Stimulated activated CD8-positive, alpha-beta memory T cell treated with anti-CD3 and anti-CD28 coated beads, Interleukin-15, amount 100 ng/mL, for 1 hour (primary cell): ENCODE measurements at regions not wholly inside any gene's neighbourhood (a gene's known extent, or its start where the extent isn't known, plus 50 kb on each side); places are given as distances from the start of the nearest gene placed in this dataset.
"Not testable (repeated sequence)": the region's sequence is repeated elsewhere in the genome, so short reads cannot be mapped to it uniquely, and the experiment has no call there.

ENCODE experiments used
- DNase-seq: peaks from one replicate; pipeline ENCODE4 v3.0.0-alpha.2; 2020; ENCODE audit warnings: low read depth

GRCh38 chr14:53857625-53858344, 98.8 kb downstream of the BMP4 start:
- DNase-seq = no peak

- DNase-seq = no peak
Observed at GRCh38 chr14:53855574-53855973, 101.1 kb downstream of the BMP4 start.

GRCh38 chr14:53855127-53855526, 101.5 kb downstream of the BMP4 start:
- DNase-seq = no peak

- DNase-seq = no peak
Observed at GRCh38 chr14:53851394-53852090, 105.1 kb downstream of the BMP4 start.

GRCh38 chr14:53850714-53851296, 105.8 kb downstream of the BMP4 start:
- no peak for DNase-seq

- DNase-seq = no peak
Observed at GRCh38 chr14:53849549-53849948, 107.1 kb downstream of the BMP4 start.

GRCh38 chr14:53848854-53849253, 107.8 kb downstream of the BMP4 start:
- no peak for DNase-seq

GRCh38 chr14:53847881-53848280, 108.7 kb downstream of the BMP4 start:
- no peak for DNase-seq

- no peak for DNase-seq
Observed at GRCh38 chr14:53847057-53847456, 109.6 kb downstream of the BMP4 start.

GRCh38 chr14:53845813-53846693, 110.6 kb downstream of the BMP4 start:
- no peak for DNase-seq

- no peak for DNase-seq
Observed at GRCh38 chr14:53842938-53843337, 113.7 kb downstream of the BMP4 start.

GRCh38 chr14:53841109-53842099, 115.2 kb downstream of the BMP4 start:
- DNase-seq = no peak

- no peak for DNase-seq
Observed at GRCh38 chr14:53840444-53840843, 116.2 kb downstream of the BMP4 start.

- DNase-seq = no peak
Observed at GRCh38 chr14:53838374-53838773, 118.3 kb downstream of the BMP4 start.

- not testable (repeated sequence) for DNase-seq
Observed at GRCh38 chr14:53837656-53838055, 119.0 kb downstream of the BMP4 start.

GRCh38 chr14:53836551-53836950, 120.1 kb downstream of the BMP4 start:
- no peak for DNase-seq

- no peak for DNase-seq
Observed at GRCh38 chr14:53828820-53829219, 127.8 kb downstream of the BMP4 start.

- DNase-seq = no peak
Observed at GRCh38 chr14:53824061-53824460, 132.6 kb downstream of the BMP4 start.

- DNase-seq = no peak
Observed at GRCh38 chr14:53814392-53814791, 142.2 kb downstream of the BMP4 start.

- DNase-seq = no peak
Observed at GRCh38 chr14:53810221-53810620, 146.4 kb downstream of the BMP4 start.

GRCh38 chr14:53808042-53808441, 148.6 kb downstream of the BMP4 start:
- no peak for DNase-seq
